Left kidney (tissue), 1 donor: ENCODE measurements at regions not wholly inside any gene's neighbourhood (a gene's known extent, or its start where the extent isn't known, plus 50 kb on each side); places are given as distances from the start of the nearest gene placed in this dataset.

ENCODE experiments used
- DNase-seq: peaks from one replicate; pipeline ENCODE4 v3.0.0-alpha.2; 2013

- no peak for DNase-seq
Observed at GRCh38 chr9:106669835-106670234, 193.1 kb upstream of the ZNF462 start.

GRCh38 chr9:106670418-106670817 is 192.5 kb upstream of the ZNF462 start:
- no peak for DNase-seq

- no peak for DNase-seq
Observed at GRCh38 chr9:106675780-106676179, 187.2 kb upstream of the ZNF462 start.

GRCh38 chr9:106677374-106677773 is 185.6 kb upstream of the ZNF462 start:
- DNase-seq: no peak

- no peak for DNase-seq
Observed at GRCh38 chr9:106677830-106678229, 185.1 kb upstream of the ZNF462 start.

- no peak for DNase-seq
Observed at GRCh38 chr9:106678273-106678672, 184.7 kb upstream of the ZNF462 start.

- DNase-seq: no peak
Observed at GRCh38 chr9:106682420-106682819, 180.5 kb upstream of the ZNF462 start.

GRCh38 chr9:106683454-106683853 is 179.5 kb upstream of the ZNF462 start:
- no peak for DNase-seq

GRCh38 chr9:106684940-106685695 is 177.8 kb upstream of the ZNF462 start:
- no peak for DNase-seq

- DNase-seq: no peak
Observed at GRCh38 chr9:106689089-106689488, 173.9 kb upstream of the ZNF462 start.

- no peak for DNase-seq
Observed at GRCh38 chr9:106691627-106692026, 171.3 kb upstream of the ZNF462 start.

- no peak for DNase-seq
Observed at GRCh38 chr9:106693558-106693957, 169.4 kb upstream of the ZNF462 start.

- no peak for DNase-seq
Observed at GRCh38 chr9:106696804-106697203, 166.2 kb upstream of the ZNF462 start.

GRCh38 chr9:106697390-106697749 is 165.6 kb upstream of the ZNF462 start:
- no peak for DNase-seq

GRCh38 chr9:106697750-106698502 is 165.0 kb upstream of the ZNF462 start:
- DNase-seq: peak; percentile 60

- DNase-seq: no peak
Observed at GRCh38 chr9:106700676-106701075, 162.3 kb upstream of the ZNF462 start.

- DNase-seq: no peak
Observed at GRCh38 chr9:106701611-106702010, 161.4 kb upstream of the ZNF462 start.

- no peak for DNase-seq
Observed at GRCh38 chr9:106704056-106704615, 158.8 kb upstream of the ZNF462 start.

- DNase-seq: no peak
Observed at GRCh38 chr9:106707291-106707690, 155.7 kb upstream of the ZNF462 start.

GRCh38 chr9:106707738-106708474 is 155.1 kb upstream of the ZNF462 start:
- no peak for DNase-seq

GRCh38 chr9:106708475-106709146 is 154.4 kb upstream of the ZNF462 start:
- no peak for DNase-seq

GRCh38 chr9:106712279-106712678 is 150.7 kb upstream of the ZNF462 start:
- no peak for DNase-seq
